HCT116 (cell line): ENCODE measurements at regions not wholly inside any gene's neighbourhood (a gene's known extent, or its start where the extent isn't known, plus 50 kb on each side); places are given as distances from the start of the nearest gene placed in this dataset.

Source experiments
- ATAC-seq: fragments of 200-7000 bp; cut with Tn5 transposase; 2 replicates; pipeline ENCODE4 v1.9.1; 2020; ENCODE audit warnings: mild to moderate bottlenecking, moderate library complexity
- BruUV-seq: library from RNA; stranded (reverse); fragments of 400-500 nt; replicated peaks from 2 replicates; lab custom pipeline; 2021; lab: Mats Ljungman, UMichigan
- CTCF ChIA-PET: fragments of 300-600 bp; sonication (Branson Sonifier 250); formaldehyde crosslinking; loops from one replicate; lab custom pipeline; 2021; ENCODE audit warnings: antibody characterized with exemption; lab: Charles Lee
- POLR2A ChIA-PET: fragments of 300-600, 350-600 bp; sonication (Branson Sonifier 250); formaldehyde crosslinking; loops from one replicate; lab custom pipeline; 2021; ENCODE audit warnings: antibody characterized with exemption; lab: Charles Lee
- RAD21 ChIA-PET, 2 experiments: fragments of 300-600 bp; sonication (Branson Sonifier 250); formaldehyde crosslinking; loops; one replicate each; lab custom pipeline; 2023; ENCODE audit warnings: low total read pairs in 2 of 2; ENCODE audit not compliant: uncharacterized antibody in 2 of 2, unreplicated experiment in 2 of 2, low non-redundant PET in 1 of 2; lab: Charles Lee
- DNase-seq: peaks from one replicate; pipeline ENCODE4 v3.0.0-alpha.2; 2010; ENCODE audit warnings: low read depth, low spot score
- H2AFZ ChIP-seq: fragments of 200-600 bp; shearing (Covaris generic), sonication (generic); 2 replicates; pipeline ENCODE4 v1.6.1; 2017; ENCODE audit warnings: low read depth, mixed run types, mixed read lengths, antibody characterized with exemption, low read length; ENCODE audit not compliant: poor library complexity, severe bottlenecking
- H3K27ac ChIP-seq: 2 replicates; pipeline ENCODE4 v1.5.1; 2012; ENCODE audit warnings: low read depth, low read length
- H3K27me3 ChIP-seq: fragments of 200-600 bp; sonication (generic); 2 replicates; pipeline ENCODE4 v1.6.1; 2016; ENCODE audit warnings: mixed run types, low read length, mixed read lengths; ENCODE audit not compliant: insufficient read depth
- H3K36me3 ChIP-seq, 2 experiments: fragments of 200-500 bp in 1 of 2; fragments of 200-600 bp in 1 of 2; sonication (Bioruptor generic) in 1 of 2; sonication (generic) in 1 of 2; 2 replicates each; pipeline versions ENCODE4 v1.5.1 to v1.6.1; 2014 to 2016; ENCODE audit warnings: low read length in 2 of 2, inconsistent platforms in 1 of 2, mixed read lengths in 1 of 2, mixed run types in 1 of 2; ENCODE audit not compliant: insufficient read depth in 2 of 2, control insufficient read depth in 1 of 2
- H3K4me1 ChIP-seq, 2 experiments: fragments of 200-600 bp in 1 of 2; sonication (generic) in 1 of 2; 2 replicates each; pipeline versions ENCODE4 v1.5.1 to v1.6.1; 2012 to 2017; ENCODE audit warnings: low read length in 2 of 2, inconsistent platforms in 1 of 2, mild to moderate bottlenecking in 1 of 2, mixed read lengths in 1 of 2, mixed run types in 1 of 2, moderate library complexity in 1 of 2; ENCODE audit not compliant: insufficient read depth in 2 of 2, control insufficient read depth in 1 of 2
- H3K4me2 ChIP-seq: fragments of 200-600 bp; sonication (generic); 2 replicates; pipeline ENCODE4 v1.6.1; 2017; ENCODE audit warnings: mixed run types, low read length, mixed read lengths
- H3K4me3 ChIP-seq, 2 experiments: fragments of 200-600 bp in 1 of 2; sonication (generic) in 1 of 2; replicated peaks in 1 of 2; 2 replicates each; pipeline ENCODE4 v1.5.1; 2011 to 2016; ENCODE audit warnings: low read length in 2 of 2, control low read depth in 1 of 2, low read depth in 1 of 2, mild to moderate bottlenecking in 1 of 2, mixed read lengths in 1 of 2, mixed run types in 1 of 2
- H3K79me2 ChIP-seq: fragments of 200-600 bp; sonication (generic); 2 replicates; pipeline ENCODE4 v1.6.1; 2017; ENCODE audit warnings: mild to moderate bottlenecking, mixed run types, low read length, moderate library complexity, mixed read lengths; ENCODE audit not compliant: insufficient read depth
- H3K9ac ChIP-seq: fragments of 200-600 bp; sonication (generic); 2 replicates; pipeline ENCODE4 v1.6.1; 2016; ENCODE audit warnings: low read length, mixed read lengths
- H3K9me2 ChIP-seq: fragments of 200-600 bp; sonication (generic), shearing (Covaris generic); 2 replicates; pipeline ENCODE4 v1.6.1; 2017; ENCODE audit warnings: mixed run types, mild to moderate bottlenecking, moderate library complexity; ENCODE audit not compliant: insufficient read depth
- H3K9me3 ChIP-seq, 2 experiments: fragments of 200-500 bp in 1 of 2; fragments of 200-600 bp in 1 of 2; sonication (Bioruptor generic) in 1 of 2; sonication (generic) in 1 of 2; 2 replicates each; pipeline ENCODE4 v1.6.1; 2014 to 2017; ENCODE audit warnings: low read length in 2 of 2, mixed read lengths in 2 of 2, inconsistent platforms in 1 of 2, low read depth in 1 of 2, mild to moderate bottlenecking in 1 of 2, mixed run types in 1 of 2, moderate library complexity in 1 of 2; ENCODE audit not compliant: control insufficient read depth in 1 of 2, insufficient read depth in 1 of 2
- H4K20me1 ChIP-seq: fragments of 200-600 bp; sonication (generic), shearing (Covaris generic); 2 replicates; pipeline ENCODE4 v1.6.1; 2017; ENCODE audit warnings: mixed run types, mild to moderate bottlenecking, moderate library complexity; ENCODE audit not compliant: insufficient read depth
- ELF1 ChIP-seq: IDR thresholded peaks from 2 replicates; pipeline ENCODE4 v1.6.1; 2012; ENCODE audit warnings: low read depth, borderline replicate concordance
- EZH2 ChIP-seq: fragments of 200-600 bp; sonication (generic); IDR thresholded peaks from 2 replicates; pipeline ENCODE4 v1.6.1; 2017; ENCODE audit warnings: antibody characterized with exemption, mixed run types
- EZH2phosphoT487 ChIP-seq: fragments of 200-600 bp; IDR thresholded peaks from 2 replicates; pipeline ENCODE4 v1.6.1; 2018; ENCODE audit warnings: antibody characterized with exemption, borderline replicate concordance
- JUND ChIP-seq: IDR thresholded peaks from 2 replicates; pipeline ENCODE4 v1.6.1; 2012
- REST ChIP-seq: IDR thresholded peaks from 2 replicates; pipeline ENCODE4 v1.6.1; 2012; ENCODE audit warnings: low read depth
- SRF ChIP-seq: IDR thresholded peaks from 2 replicates; pipeline ENCODE4 v1.6.1; 2012; ENCODE audit warnings: low read depth
- TCF7L2 ChIP-seq: IDR thresholded peaks from 2 replicates; pipeline ENCODE4 v1.7.0; 2011; ENCODE audit warnings: borderline replicate concordance, inconsistent platforms; ENCODE audit not compliant: insufficient read depth, insufficient read length; ENCODE audit errors: extremely low read depth
- ZBTB33 ChIP-seq: IDR thresholded peaks from 2 replicates; pipeline ENCODE4 v1.6.1; 2011; ENCODE audit warnings: mild to moderate bottlenecking, low read length, moderate library complexity; ENCODE audit not compliant: insufficient replicate concordance; ENCODE audit errors: extremely low read depth
- intact Hi-C: fragments of 100-400 bp; cut with micrococcal nuclease; formaldehyde crosslinking; loops from 2 replicates; pipeline ENCODE4 v1.10.0; 2022

GRCh38 chr12:125371033-125371432 lies 305.8 kb downstream of the AACS start:
- DNase-seq (no peak), ATAC-seq (no peak)
- Histone ChIP-seq H3K9ac (no peak overlapping the region), H3K4me1 (no peaks in the 10 kb centered on the region), H3K79me2 (no peaks in the 10 kb centered on the region), H3K27ac (no peak overlapping the region), H3K9me2 (no peaks in the 10 kb centered on the region), H3K9me3 (no peaks in the 10 kb centered on the region), H4K20me1 (no peaks in the 10 kb centered on the region), H2AFZ (no peak overlapping the region), H3K27me3 (peaks cover 37% of the 10 kb centered on the region), H3K4me3 (no peak overlapping the region), H3K4me2 (no peak overlapping the region), H3K36me3 (no peaks in the 10 kb centered on the region)
- TF ChIP-seq ZBTB33 = no peak
- TF ChIP-seq REST = no peak
- intact Hi-C loops = no loop called here
- ChIA-PET RAD21 (no interaction called here), POLR2A (no interaction called here), CTCF (no interaction called here)
- BruUV-seq = no TSS peak

GRCh38 chr12:125372085-125372484 lies 306.9 kb downstream of the AACS start:
- ChIA-PET POLR2A (no interaction called here), RAD21 (no interaction called here), CTCF (no interaction called here)
- Histone ChIP-seq H3K79me2 (no peaks in the 10 kb centered on the region), H3K27me3 (peaks cover 41% of the 10 kb centered on the region), H3K9ac (no peak overlapping the region), H2AFZ (no peak overlapping the region), H3K4me3 (no peak overlapping the region), H3K9me2 (no peaks in the 10 kb centered on the region), H3K36me3 (no peaks in the 10 kb centered on the region), H3K4me2 (no peak overlapping the region), H3K4me1 (no peaks in the 10 kb centered on the region), H3K9me3 (no peaks in the 10 kb centered on the region), H4K20me1 (no peaks in the 10 kb centered on the region), H3K27ac (no peak overlapping the region)
- no peak for ATAC-seq
- TF ChIP-seq ELF1 (no peak), ZBTB33 (no peak), JUND (no peak), EZH2phosphoT487 (no peak), EZH2 (no peak), TCF7L2 (no peak), SRF (no peak)
- no TSS peak for BruUV-seq
- intact Hi-C loops = no loop called here
- DNase-seq = no peak
